ENCODE measurements at regions not wholly inside any gene's neighbourhood (a gene's known extent, or its start where the extent isn't known, plus 50 kb on each side); places are given as distances from the start of the nearest gene placed in this dataset.

GRCh38 chr13:73987618-73988017, 146.6 kb downstream of the KLF12 start:
- TF ChIP-seq ZBTB43 (CRISPR knock-in tag; IDR thresholded peaks at IDR 0.05) (no peak), CTCF (IDR thresholded peaks at IDR 0.05) (no peak), FOXP1 (CRISPR knock-in tag; IDR thresholded peaks at IDR 0.05; ENCODE audit: borderline replicate concordance) (no peak), JUN (CRISPR knock-in tag; IDR thresholded peaks at IDR 0.05) (no peak), ERG (CRISPR knock-in tag; IDR thresholded peaks at IDR 0.05) (no peak), RELA (CRISPR knock-in tag; IDR thresholded peaks at IDR 0.05; ENCODE audit: borderline replicate concordance) (no peak), GABPB1 (CRISPR knock-in tag; IDR thresholded peaks at IDR 0.05) (no peak), USF2 (CRISPR knock-in tag; IDR thresholded peaks at IDR 0.05) (no peak), NFE2L1 (CRISPR knock-in tag; IDR thresholded peaks at IDR 0.05) (no peak), KAT7 (CRISPR knock-in tag; IDR thresholded peaks at IDR 0.05; ENCODE audit: borderline replicate concordance) (no peak), PREB (CRISPR knock-in tag; IDR thresholded peaks at IDR 0.05; ENCODE audit: borderline replicate concordance) (no peak), ZBTB21 (CRISPR knock-in tag; IDR thresholded peaks at IDR 0.05; ENCODE audit: borderline replicate concordance) (no peak)

Data from WTC11 (cell line).